NCI-H460 (cell line): ENCODE measurements at regions not wholly inside any gene's neighbourhood (a gene's known extent, or its start where the extent isn't known, plus 50 kb on each side); places are given as distances from the start of the nearest gene placed in this dataset.
"Not testable (repeated sequence)": the region's sequence is repeated elsewhere in the genome, so short reads cannot be mapped to it uniquely, and the experiment has no call there.

Experiments
- DNase-seq: peaks from one replicate; pipeline ENCODE4 v3.0.0-alpha.2; 2016; ENCODE audit warnings: low read depth; ENCODE audit errors: extremely low read depth

DNA sequence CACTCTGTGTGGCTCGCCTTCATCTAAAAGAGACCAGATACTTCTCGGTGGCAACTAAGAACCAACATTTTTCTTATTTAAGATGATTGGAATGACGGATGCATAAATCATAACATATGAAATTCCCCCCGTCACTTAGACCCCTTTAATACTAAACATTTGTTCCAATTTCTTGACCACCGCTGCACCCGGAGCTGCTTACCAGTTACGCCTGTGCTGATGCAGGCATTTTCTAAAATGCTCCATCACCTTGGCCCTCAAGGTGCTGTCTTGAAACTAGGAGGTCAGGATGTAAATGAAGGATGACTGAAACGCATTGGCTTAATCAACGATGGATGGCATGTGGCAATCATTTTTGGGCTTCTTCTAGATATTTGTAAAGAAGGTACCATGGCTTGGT lies 130.0 kb downstream of the CPZ start:
- no peak for DNase-seq

DNA sequence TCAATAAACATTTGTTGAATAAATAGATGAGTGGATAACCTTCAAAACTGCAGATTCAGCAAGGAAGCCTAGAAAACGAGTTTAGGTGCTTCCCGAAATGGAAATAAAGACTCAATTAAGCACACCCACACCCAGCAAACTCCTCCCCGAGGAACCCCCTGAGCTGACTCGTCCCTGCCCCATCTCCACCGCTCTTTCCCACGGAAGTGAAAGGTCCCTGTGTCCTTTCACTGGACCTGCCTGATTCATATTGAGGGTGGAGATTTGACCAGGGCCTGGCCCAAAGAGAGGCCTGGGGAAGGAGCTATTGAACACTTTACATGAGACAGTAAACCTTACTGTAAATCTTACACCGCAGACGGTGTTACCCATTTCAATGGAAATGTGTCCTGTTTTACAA lies 129.1 kb downstream of the CPZ start:
- no peak for DNase-seq

DNA sequence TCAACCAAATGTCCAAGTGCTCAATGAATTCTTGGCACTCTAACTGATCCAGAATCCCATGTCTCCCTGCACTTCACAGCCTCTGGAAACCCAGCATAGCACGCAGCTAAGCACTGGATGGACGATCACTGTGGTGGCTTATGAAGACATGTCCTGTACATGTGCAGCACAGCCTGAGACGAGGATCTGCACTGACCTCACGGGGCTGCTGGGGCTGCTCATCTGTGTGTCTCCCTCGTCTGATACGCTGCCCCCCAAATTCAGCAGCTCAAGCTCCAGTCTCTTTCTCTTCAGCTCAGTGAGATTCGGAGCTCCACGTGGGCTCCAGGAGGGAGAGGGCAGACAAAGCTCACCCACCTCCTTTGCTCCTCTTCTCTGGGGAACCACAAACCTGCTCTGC lies 126.9 kb downstream of the CPZ start:
- DNase-seq, result no peak

DNA sequence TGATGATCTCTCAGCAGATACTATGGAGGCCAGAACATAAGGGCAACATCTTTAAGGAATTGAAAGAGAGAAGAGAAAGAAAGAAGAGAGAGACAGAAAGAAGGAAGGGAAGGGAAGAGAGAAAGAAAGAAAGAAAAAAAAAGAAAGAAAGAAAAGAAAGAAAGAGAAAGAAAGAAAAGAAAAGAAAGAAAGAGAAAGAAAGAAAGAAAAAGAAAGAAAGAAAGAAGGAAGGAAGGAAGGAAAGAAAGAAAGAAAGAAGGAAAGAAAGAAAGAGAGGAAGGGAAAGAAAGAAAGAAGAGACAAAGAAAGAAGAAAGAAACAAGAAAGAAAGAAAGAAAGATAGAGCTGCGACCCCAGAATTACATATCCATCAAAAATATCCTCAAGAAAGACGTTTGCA lies 124.9 kb downstream of the CPZ start:
- not testable (repeated sequence) for DNase-seq

DNA sequence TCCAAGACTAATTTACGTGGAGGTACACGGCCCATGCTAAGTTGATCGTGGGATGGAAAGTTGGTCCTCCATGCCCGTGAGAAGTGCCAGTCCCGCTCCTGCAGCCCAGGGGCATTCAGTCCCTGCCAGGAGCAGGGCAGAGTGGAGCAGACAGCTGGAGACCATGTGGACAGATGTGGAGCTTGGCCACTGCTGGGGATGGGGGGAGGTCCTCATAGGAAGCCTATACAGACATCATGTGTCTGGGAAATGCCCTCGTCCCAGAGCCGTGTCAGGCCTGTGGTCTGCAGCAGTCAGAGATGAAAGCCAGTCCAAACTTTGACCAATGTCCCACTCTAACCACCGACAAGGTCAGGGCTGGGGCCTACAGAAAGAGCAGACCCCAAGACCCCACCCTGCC lies 118.4 kb downstream of the CPZ start:
- DNase-seq, result no peak

DNA sequence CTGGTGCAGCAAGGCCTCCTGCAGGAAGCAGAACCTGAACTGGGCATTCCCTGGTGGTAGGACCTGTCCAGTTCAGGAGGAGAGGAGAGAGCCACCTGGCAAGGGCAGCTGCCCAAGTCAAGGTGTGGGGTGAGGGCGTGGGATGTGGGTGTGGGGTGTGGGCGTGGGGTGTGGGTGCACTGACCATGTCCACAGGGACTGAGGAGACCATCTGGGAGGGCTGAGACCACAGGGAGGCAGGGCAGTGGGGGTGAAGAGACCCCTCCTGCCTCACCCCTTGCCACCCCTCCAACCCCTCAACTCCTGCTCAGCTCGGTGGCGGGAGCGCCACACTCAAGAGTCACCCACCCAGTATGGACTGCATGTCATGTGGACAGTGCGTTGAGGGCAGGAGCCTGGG lies 117.9 kb downstream of the CPZ start:
- DNase-seq, result no peak

DNA sequence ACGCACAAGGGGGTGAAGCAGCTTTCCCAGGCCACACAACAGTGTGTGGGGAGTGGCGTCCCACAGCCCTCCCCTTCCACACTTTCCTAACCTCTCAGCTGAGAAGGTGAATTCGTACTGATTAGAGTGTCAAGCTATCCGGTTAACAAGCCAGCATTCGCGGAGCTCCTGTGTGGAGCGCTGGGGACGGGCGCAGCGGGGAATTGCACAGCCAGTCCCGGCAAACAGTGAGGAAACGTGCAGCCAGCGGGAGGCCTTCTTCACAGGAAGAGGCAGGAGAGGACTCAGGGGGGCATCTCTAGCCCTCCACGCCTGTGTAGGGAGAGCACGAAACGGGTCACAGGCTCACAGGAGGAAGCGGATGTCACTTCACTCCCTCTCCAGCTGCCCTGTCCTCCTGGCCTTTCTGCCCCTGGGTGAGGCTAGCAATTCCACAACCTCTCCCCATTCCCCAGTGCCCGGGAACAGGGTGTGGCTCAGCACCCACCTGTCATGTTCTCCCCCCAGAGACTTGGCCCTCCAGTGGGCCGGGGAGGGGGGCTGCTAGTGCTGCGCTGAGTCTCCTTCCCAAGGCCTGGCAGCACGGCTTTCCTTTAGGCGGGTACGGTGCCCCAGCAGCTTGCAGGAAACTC lies 117.3 kb downstream of the CPZ start:
- DNase-seq, result no peak

DNA sequence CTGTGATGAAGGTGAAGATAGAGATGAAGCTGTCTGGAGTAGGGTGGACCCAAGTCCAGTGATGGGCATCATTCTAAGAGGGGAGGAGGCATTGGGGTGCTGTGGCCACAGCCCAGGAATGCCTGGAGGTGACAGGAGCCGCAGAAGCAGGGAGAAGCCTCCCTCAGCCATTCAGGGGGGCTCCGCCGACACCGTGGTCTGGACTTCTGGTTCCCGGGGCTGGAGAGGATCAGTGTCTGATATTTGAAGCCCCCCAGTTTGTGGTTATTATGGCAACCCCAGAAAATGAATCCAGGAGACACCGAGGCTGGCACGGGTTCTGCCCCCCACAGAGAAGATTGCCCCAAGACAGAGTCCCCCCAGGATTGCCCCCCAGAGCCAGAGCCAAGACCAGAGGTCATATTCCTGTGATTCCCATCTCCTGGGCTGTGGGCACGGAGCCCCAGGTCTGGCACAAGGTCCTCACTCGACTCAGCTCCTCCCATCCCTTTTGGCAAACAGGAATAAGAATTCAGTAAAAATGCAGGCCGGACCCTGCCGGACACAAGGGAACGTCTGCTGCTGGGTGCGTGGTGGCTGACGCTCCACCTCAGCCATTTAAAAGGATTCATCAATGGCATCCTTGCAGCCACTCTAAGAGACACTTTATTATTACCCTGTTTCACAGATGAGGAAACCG lies 116.6 kb downstream of the CPZ start:
- no peak for DNase-seq

DNA sequence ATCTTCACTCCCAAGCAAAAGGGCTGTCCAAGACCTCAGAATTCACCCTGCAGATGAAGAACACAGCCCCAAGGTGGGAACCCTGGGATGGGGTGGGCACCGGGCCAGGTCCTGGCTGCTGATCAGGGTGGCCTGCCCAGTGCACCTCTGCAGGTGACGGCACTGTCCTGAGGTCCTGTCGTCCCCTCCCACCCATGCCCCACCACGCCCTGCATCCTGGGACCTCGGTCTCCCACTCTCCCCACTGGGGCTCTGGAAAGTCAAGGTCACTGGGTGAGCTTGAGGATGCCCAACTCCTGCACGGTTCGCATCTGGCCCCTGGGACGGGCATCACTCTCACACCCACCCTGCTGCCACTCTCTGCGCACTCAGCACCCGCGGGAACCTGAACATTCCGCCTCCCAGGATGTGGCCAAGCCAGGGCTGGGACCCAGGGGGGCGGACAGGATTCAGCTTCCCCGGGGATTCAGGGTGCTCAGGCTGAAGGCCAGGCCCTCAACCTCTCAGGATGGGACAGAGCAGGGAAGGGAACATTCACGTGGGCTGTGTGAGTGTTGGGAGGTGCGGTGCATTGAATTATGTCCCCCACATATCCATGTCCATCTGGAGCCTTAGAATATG lies 115.9 kb downstream of the CPZ start:
- no peak for DNase-seq

DNA sequence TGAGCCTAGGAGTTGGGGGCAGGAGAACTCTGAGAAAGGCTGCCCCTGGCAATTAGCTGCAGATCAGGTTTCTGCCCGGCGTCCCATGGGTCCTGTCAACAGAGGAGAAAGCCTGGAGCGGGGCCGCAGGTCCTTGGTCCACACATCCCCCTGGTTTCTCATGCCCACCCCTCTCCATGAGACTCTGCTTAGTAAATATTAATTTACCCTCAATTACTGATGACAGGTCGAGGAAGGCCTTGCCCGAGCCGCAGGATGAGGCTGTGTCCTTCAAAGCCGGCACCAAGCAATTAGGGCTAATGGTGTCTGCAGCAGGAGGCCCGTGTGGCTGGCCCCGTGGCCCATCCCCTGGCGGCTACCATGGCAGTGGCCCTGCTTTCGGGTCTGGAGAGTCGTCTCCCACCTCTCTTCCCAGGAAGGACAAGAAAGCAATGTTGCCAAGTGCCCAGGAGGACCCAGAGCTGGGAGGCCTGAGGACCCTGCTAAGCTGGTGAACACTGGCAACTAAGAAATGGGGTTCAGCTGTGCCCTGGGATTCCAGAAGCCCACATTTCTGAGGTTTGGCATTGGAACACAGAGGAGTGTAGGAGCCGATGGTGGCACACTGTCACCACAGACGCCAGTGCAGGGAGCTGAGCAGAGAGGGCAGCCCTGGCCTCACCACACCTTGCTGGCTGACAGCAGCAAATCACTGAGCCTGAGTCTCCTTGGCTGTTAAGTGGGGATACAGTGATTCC lies 114.6 kb downstream of the CPZ start:
- DNase-seq, result no peak

DNA sequence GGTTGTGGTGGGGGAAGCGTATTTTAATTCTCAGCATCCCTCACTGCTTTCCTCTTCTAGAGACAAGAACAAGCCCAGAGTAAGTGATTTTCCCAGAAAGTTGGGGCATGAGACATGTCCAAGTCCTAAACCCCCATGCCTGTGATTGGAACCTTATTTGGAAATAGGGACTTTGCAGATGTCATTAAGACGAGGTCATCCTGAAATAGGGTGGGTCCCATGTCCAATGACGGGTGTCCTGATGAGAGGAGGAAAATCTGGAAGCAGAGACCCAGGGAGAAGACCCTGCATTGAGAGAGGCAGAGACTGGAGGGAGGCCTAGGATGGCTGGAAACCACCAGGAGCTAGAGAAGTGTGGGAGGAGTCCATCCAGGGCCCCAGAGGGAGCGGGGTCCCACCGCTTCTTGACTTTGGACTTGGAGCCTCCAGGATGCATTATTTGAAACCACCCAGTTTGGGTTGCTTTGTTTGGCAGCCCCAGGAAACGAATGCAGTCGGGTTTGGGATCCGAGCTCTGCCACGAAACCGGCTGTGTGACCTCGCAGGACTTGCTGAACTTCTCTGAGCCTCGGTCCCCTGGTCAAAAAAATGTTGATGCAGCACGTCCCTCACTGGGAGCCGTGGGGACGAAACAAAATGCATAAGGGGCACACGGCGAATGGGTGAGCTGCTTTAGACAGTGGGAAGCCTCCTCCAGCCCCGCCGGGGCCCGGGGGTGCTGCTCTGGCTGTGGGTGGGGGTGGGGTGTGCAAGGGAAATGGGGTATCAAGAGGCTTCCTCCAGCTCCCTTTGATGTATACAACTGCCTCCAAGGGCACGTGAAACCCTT lies 113.9 kb downstream of the CPZ start:
- no peak for DNase-seq

DNA sequence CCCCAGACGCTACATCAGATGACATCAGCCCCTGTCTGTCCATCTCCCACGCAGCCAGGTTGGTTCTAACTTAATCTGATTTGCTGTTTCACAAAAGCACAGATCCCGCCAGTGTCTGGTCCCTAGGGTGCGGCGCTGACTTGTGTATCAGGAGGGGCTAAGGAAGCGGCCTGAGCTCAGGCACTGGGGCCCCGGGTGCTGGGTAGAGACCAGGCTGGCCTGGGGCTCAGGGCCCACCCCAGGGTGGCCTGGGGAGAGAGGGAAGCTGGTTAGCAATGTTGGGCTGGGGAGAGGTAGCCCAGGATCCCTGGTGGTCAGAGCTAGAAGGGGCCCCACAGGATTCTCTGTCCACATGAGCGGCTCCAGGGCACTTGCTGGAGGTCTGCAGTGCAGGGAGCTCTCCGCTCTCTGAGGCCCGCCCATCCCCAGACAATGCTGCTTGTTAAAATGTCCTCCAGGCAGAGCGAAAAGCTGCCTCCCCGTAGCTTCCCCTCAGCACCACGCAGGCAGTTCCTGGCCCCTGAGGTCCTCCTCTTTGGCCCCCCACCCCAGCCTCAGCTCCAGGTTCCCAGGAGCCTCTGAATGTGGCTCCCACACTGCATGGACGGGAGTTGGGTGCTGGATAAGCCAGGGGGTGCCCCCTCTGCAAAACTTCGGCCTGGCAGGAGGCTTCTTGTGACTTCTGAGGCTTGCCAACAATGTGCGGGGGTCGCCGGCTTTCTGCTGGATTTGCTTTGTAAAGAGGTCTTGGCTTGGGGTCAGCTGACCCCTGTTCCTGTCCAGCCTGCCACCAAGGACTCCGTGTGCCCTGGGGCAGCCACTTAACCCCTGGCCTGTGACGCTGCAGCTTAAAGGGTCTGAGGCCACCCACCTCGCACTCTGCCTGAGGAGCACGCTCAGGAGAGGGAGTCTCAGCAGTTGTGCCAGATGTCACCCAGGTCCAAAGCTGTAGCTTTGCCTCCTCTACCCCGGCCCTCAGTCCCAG lies 112.9 kb downstream of the CPZ start:
- no peak for DNase-seq

DNA sequence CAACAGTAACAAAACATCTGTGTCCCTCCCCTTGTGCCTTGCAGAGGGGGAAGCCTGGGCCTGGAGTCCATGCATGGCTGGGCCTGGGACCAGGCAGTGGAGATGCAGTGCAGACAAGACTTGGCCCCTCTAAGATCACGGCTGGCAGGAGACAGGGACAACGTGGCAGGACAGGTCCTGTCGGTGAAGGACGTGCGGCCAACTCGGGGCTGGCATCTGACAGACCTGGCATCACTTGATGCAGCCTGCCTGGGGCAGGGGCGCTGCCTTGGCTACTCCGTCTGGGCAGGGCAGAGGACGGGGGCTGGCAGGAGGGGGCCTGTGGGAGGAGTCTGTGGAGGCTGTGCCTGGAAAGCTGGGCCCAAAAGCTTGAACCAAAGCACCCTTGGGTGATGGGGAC lies 112.1 kb downstream of the CPZ start:
- DNase-seq, result no peak

DNA sequence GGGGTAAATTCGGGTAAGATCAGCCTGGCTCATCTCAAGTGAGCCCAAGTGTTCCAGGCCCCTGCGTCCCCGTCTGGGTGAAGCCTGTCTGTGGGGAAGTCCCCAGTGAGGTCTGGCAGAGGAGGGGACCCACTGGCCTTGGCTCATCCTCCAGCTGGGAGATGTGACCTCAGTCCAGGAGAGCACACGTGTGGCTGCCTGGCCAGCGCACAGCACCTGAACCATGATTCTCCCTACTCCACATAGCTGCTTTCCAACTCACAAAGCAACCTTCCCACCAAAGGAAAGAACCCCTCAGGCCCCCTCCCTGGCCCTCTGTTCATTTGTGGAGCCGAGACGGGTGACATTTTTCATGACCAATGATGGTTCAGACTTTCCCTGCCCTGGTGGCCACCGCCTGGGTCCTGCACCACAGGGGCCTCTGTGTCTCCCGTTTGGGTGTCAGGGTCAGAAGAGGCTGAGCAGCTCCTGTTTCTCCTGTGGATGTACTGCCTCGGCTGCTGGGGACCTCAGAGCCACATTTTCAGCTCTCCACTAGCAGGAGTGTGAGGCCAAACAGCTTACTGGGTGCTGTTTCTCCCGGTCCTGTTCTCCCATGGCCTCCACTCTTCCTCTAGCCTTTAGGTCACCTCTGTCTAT lies 111.4 kb downstream of the CPZ start:
- DNase-seq, result no peak

DNA sequence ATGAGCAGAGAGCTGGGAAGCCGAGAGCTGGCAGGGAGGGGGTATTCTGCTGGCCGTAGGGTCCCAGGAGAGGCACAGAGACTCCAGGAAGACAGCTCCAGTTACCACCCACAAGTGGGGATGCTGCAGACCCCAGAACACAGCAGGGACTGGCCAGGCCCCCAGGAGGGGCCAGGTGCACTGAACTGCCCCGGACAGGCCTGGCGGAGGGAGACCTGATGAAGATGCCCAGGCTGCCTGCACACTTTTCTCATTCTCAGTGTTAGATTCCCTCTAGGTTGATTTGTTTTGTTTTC lies 110.8 kb downstream of the CPZ start:
- no peak for DNase-seq

DNA sequence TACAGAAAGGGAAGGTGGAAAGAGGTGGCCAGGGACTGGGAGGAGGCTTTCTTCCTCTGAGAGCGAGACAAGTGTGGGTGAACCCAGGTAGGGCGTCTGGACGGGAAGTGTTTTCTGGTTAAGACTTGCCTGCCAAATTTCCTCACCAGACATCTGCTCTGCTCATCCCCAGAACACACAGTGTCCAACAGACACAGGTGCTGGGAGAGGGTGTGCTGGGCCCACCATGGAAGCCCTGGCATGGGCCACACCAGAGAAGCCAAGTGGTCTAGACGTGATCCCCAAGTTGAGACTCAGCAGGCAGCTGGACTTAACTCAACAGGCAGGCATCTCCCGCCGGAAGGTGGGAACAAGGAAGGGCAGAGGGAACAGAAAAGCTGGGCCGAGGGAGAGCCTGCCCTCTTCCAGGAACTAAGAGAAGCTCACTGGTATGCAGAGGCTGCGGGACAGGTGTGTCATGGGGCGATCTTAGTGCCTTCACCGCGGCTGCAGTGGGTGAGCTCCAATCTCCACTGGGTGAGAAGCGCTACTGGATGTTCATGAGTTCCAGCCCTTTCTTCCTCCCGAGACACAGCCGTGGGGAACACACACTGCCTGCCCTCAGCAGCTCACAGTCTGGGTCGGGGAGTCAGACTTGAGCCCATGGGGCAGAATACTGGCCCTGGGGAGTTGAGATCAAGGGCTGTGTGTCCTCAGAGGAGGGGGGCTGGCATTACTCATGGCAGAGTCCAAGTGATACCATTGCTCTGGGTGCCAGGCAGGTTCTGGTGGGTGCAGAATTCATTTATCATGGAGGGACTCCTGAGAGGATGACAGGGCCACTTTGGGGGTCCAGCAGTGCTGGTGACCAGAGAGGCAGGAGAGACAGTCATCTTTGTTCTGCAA lies 110.2 kb downstream of the CPZ start:
- no peak for DNase-seq

DNA sequence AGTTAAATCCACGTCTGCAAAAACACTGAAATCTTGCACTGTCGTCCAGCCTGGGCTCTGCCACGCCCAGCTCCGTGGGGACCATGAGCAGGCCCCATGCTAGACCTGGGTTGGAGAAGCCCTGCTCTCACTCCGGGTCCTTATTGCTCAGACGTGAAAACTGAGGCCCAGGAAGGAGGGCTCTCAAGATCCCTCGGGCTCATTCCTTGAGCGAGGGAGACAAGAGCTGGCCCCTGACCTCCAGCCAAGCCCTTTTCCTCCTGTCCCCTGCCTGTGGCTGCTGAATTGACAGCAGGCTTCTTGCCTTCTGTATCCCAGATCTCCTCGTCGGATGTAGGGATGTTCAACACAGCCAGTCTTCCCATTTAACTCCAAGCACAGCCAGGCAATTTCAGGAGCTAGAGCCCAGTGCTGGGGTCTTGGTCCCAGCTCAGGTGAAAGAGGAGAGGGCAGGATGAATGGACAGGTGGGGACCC lies 109.5 kb downstream of the CPZ start:
- no peak for DNase-seq
